SU-DHL-6 (cell line): ENCODE measurements at regions not wholly inside any gene's neighbourhood (a gene's known extent, or its start where the extent isn't known, plus 50 kb on each side); places are given as distances from the start of the nearest gene placed in this dataset.

Experiments
- H2AFZ ChIP-seq: fragments of 200-600 bp; sonication (generic); 2 replicates; pipeline ENCODE4 v1.6.1; 2014; ENCODE audit warnings: low read depth, mild to moderate bottlenecking, moderate library complexity, mixed read lengths, antibody characterized with exemption, low read length; ENCODE audit not compliant: severe bottlenecking
- H3F3A ChIP-seq: fragments of 200-600 bp; shearing (Covaris generic); 2 replicates; pipeline ENCODE4 v1.6.0; 2016; ENCODE audit warnings: antibody characterized with exemption, mild to moderate bottlenecking; ENCODE audit not compliant: insufficient read depth
- H3K27ac ChIP-seq: fragments of 200-600 bp; sonication (generic); 2 replicates; pipeline ENCODE4 v1.5.1; 2016; ENCODE audit warnings: low read depth, mild to moderate bottlenecking, low read length, moderate library complexity, mixed read lengths
- H3K27me3 ChIP-seq: fragments of 200-600 bp; sonication (generic), shearing (Covaris generic); 2 replicates; pipeline ENCODE4 v1.6.0; 2014; ENCODE audit warnings: mild to moderate bottlenecking, low read length
- H3K36me3 ChIP-seq: fragments of 200-600 bp; sonication (generic); 2 replicates; pipeline ENCODE4 v1.6.1; 2014; ENCODE audit warnings: mild to moderate bottlenecking, low read length, mixed read lengths
- H3K4me2 ChIP-seq: fragments of 300-600, 200-600 bp; shearing (Covaris generic), sonication (generic); 2 replicates; pipeline ENCODE4 v1.6.0; 2014; ENCODE audit warnings: low read length, low read depth, mild to moderate bottlenecking; ENCODE audit not compliant: poor library complexity, severe bottlenecking
- H3K4me3 ChIP-seq: fragments of 200-600 bp; sonication (generic); 2 replicates; pipeline ENCODE4 v1.5.1; 2014; ENCODE audit warnings: antibody characterized with exemption, low read length, mild to moderate bottlenecking, mixed read lengths; ENCODE audit not compliant: insufficient read depth, poor library complexity, severe bottlenecking
- H3K79me2 ChIP-seq: fragments of 200-600 bp; sonication (generic); 2 replicates; pipeline ENCODE4 v1.6.1; 2014; ENCODE audit warnings: mild to moderate bottlenecking, low read length, moderate library complexity; ENCODE audit not compliant: insufficient read depth
- H3K9ac ChIP-seq: fragments of 200-600 bp; sonication (generic); 2 replicates; pipeline ENCODE4 v1.7.0; 2014; ENCODE audit warnings: mild to moderate bottlenecking, low read length
- H3K9me2 ChIP-seq: fragments of 200-600 bp; sonication (generic); replicated peaks from 2 replicates; pipeline ENCODE4 v1.6.1; 2014; ENCODE audit warnings: low read length; ENCODE audit not compliant: insufficient read depth
- H3K9me3 ChIP-seq: fragments of 200-600 bp; sonication (generic); 2 replicates; pipeline ENCODE4 v1.6.1; 2014; ENCODE audit warnings: low read length, mixed read lengths; ENCODE audit not compliant: insufficient read depth
- H4K20me1 ChIP-seq: fragments of 200-600 bp; sonication (generic); 2 replicates; pipeline ENCODE4 v1.6.1; 2014; ENCODE audit warnings: low read depth, mild to moderate bottlenecking, antibody characterized with exemption, low read length, moderate library complexity, mixed read lengths
- CTCF ChIP-seq: fragments of 200-600 bp; sonication (generic); IDR thresholded peaks from one replicate; pipeline ENCODE4 v1.5.1; 2017; ENCODE audit warnings: antibody characterized with exemption, mild to moderate bottlenecking, low read length, moderate library complexity; ENCODE audit not compliant: insufficient read depth, poor library complexity, severe bottlenecking
- EZH2phosphoT487 ChIP-seq: fragments of 200-600 bp; sonication (generic), shearing (Covaris generic); conservative IDR thresholded peaks from 2 replicates; pipeline ENCODE4 v1.6.1; 2018; ENCODE audit warnings: mild to moderate bottlenecking, antibody characterized with exemption, low read length, moderate library complexity, mixed read lengths

DNA sequence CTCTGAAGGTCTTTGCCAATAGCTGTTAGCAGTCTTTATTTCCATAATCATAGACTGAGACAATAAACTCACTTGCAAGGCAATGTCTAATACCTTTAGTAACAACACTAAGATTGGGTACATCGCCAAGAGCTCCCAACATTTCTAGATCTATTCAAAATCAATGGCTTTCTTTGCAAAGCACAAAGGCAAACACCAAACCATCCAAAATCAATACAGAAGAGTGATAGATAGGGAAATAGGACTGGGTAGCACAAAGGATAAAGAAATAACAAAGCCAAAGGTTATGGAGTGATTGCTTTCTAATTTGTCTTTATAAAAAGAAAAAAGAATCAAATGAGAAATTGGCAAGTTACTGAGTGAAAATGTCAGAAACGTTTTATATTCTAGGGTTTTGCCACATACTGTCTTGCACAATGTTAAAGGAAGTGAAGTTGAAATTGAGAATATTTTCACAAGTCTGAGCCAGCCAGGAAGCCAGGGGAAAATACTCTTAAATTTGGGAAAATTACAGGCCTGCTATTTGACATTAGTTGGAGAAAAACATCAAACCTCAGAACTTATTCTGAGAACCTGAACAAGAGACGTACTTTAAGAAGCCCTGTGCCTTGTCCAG is 53.3 kb upstream of the LHFPL2 start:
- no peaks in the 10 kb centered on the region; the same call in 1 of the 2 replicates for H3K9me3 ChIP-seq
- H4K20me1 ChIP-seq: no peaks in the 10 kb centered on the region
- no peaks in the 10 kb centered on the region for H3K9me2 ChIP-seq
- TF ChIP-seq EZH2phosphoT487 (no peak), CTCF (no peak)
- H3K79me2 ChIP-seq: peaks cover 76% of the 10 kb centered on the region
- no peak overlapping the region for H3K9ac ChIP-seq
- H3K27me3 ChIP-seq: no peaks in the 10 kb centered on the region
- H2AFZ ChIP-seq: no peak overlapping the region
- peaks cover 7% of the 10 kb centered on the region; the same call in 1 of the 2 replicates for H3F3A ChIP-seq
- no peak overlapping the region for H3K27ac ChIP-seq
- no peak overlapping the region for H3K4me3 ChIP-seq
- H3K4me2 ChIP-seq: no peak overlapping the region
- H3K36me3 ChIP-seq: peaks cover 14% of the 10 kb centered on the region

DNA sequence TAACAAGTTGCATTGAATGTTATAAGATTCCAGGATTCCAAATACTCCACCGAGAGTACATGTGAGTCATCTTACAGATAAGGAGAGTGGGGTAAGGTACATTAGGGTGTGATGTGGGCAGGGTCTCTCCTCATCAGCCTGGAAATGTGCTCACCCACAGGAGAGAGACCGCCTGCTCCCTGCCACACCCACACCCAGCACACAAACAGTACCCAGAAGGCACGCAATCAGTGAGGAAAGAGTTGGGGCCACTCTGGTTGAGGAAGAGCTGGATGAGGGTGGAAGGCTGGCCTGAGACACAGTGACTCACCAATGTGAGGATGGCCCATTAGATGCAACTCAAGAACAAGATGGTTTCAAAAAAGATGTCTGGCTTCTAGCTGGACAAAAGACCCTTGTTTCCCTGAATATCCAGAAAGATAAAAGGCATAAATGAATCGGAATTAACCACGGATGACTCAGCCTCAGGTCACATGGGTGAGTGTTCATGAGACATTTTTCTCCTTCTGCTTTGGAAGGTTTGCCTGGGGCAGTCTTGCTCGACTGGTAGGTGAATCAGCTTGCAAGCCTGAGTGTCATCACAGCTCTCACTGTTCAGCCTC is 51.1 kb upstream of the LHFPL2 start:
- H3K79me2 ChIP-seq: peaks cover 64% of the 10 kb centered on the region
- H3K4me2 ChIP-seq: no peak overlapping the region
- no peak for TF ChIP-seq CTCF
- no peak for TF ChIP-seq EZH2phosphoT487
- no peaks in the 10 kb centered on the region for H3K27me3 ChIP-seq
- no peak overlapping the region for H2AFZ ChIP-seq
- no peaks in the 10 kb centered on the region for H3K9me2 ChIP-seq
- no peaks in the 10 kb centered on the region; the same call in 1 of the 2 replicates for H3F3A ChIP-seq
- no peaks in the 10 kb centered on the region; the same call in 1 of the 2 replicates for H3K9me3 ChIP-seq
- no peak overlapping the region for H3K4me3 ChIP-seq
- H3K27ac ChIP-seq: no peak overlapping the region
- H4K20me1 ChIP-seq: no peaks in the 10 kb centered on the region
- H3K9ac ChIP-seq: no peak overlapping the region
- H3K36me3 ChIP-seq: 0 out of 2 replicates have a peak, but pooled peaks cover 17% of the 10 kb centered on the region

DNA sequence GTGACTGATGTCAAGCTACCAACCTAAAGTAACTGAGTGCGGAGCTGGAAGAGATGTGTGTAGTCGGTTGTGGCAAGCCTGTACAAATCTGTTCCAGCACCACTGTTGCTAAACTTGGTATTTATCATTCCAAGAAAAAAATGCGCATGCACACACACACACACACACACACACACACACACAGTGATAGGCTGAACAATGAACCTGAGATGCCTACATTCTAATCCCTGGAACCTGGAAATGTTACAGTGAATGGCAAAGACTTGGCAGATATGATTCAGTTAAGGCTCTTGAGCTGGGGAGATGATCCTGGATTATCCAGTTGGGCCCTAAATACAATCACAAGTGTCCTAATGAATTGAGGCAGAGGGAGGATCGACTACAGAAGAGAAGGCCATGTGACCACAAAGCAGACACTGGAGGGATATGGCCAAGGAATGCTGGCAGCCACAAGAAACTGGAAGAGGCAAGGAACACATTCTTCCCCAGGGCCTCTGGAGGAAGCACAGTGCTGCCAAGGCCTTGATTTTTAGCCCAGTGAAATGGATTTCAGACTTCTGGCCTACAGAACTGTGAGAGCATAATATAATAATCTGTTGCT is 49.7 kb upstream of the LHFPL2 start:
- H3K4me3 ChIP-seq: no peak overlapping the region
- H3K9ac ChIP-seq: no peak overlapping the region
- TF ChIP-seq CTCF (no peak), EZH2phosphoT487 (no peak)
- no peaks in the 10 kb centered on the region for H4K20me1 ChIP-seq
- 0 out of 2 replicates have a peak, but pooled peaks cover 12% of the 10 kb centered on the region for H3K36me3 ChIP-seq
- no peak overlapping the region for H3K4me2 ChIP-seq
- H2AFZ ChIP-seq: no peak overlapping the region
- H3F3A ChIP-seq: no peaks in the 10 kb centered on the region; the same call in 1 of the 2 replicates
- H3K9me3 ChIP-seq: no peaks in the 10 kb centered on the region
- H3K27me3 ChIP-seq: no peaks in the 10 kb centered on the region
- no peaks in the 10 kb centered on the region for H3K9me2 ChIP-seq
- no peak overlapping the region for H3K27ac ChIP-seq
- H3K79me2 ChIP-seq: peaks cover 59% of the 10 kb centered on the region
